ENCODE measurements at regions not wholly inside any gene's neighbourhood (a gene's known extent, or its start where the extent isn't known, plus 50 kb on each side); places are given as distances from the start of the nearest gene placed in this dataset.

DNA sequence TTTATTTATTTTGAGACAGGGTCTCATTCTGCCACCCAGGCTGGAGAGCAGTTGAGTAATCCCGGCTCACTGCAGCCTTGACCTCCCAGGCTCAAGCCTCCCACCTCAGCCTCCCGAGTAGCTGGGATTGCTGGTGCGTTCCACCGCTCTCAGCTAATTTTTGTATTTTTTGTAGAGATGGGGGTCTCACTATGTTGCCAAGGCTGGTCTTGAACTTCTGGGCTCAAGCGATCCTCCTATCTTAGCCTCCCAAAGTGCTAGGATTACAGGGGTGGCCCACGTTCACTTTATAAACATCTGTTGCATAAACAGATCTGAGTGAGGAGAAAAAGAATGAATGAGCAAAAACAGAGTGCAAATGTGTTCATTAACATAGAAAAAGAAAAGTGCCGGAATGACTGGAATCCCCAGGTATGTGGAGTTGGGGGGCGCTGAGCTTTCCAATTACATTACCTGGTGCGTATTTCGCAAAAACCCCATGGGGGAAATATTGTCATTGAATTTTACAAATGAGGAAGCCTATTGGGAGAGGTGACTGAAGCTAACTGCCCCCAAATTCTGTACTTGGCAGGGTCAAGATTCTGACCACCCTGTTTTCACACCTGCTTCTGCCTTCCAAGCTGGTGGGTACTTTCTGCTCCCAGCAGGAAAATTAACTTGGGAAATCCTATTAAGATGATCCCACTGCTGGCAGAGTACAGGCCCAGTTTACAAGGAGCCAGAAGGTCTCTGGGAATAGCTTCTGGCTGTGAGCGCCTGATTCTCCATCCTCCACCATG is 207.7 kb upstream of the JARID2 start:
- Histone ChIP-seq H3K4me3 (ENCODE audit: low read depth, low read length) (no peak overlapping the region), H3K27ac (ENCODE audit: extremely low read depth, low read depth, low read length) (no peak overlapping the region), H3K4me1 (ENCODE audit: control insufficient read depth, insufficient read depth, low read length) (no peaks in the 10 kb centered on the region), H3K36me3 (ENCODE audit: control insufficient read depth in 2 of 2, insufficient read depth in 1 of 2, low read length in 2 of 2) (no peaks in the 10 kb centered on the region), H3K9me3 (ENCODE audit: control insufficient read depth, insufficient read depth, low read depth, low read length) (no peaks in the 10 kb centered on the region)
- POLR2A ChIA-PET = no interaction called here
- CTCF ChIA-PET = interaction anchor here (0.7 kb wide), 1 partner anchor 40 kb away, joined by 3 read pairs; no protein-coding TSS in a partner anchor
- TF ChIP-seq ZNF549 (tag by site-specific recombination; IDR thresholded peaks at IDR 0.05) (no peak), ZNF169 (tag by site-specific recombination; IDR thresholded peaks at IDR 0.05) (no peak), ZNF639 (tag by site-specific recombination; IDR thresholded peaks at IDR 0.05) (no peak), ZNF350 (tag by site-specific recombination; IDR thresholded peaks at IDR 0.05) (no peak), OVOL3 (tag by site-specific recombination; IDR thresholded peaks at IDR 0.05) (no peak), ZNF664 (tag by site-specific recombination; IDR thresholded peaks at IDR 0.05) (no peak), ZNF157 (tag by site-specific recombination; IDR thresholded peaks at IDR 0.05) (no peak), ZNF398 (tag by site-specific recombination; IDR thresholded peaks at IDR 0.05) (no peak)
- TF ChIP-seq, protein P1, sequence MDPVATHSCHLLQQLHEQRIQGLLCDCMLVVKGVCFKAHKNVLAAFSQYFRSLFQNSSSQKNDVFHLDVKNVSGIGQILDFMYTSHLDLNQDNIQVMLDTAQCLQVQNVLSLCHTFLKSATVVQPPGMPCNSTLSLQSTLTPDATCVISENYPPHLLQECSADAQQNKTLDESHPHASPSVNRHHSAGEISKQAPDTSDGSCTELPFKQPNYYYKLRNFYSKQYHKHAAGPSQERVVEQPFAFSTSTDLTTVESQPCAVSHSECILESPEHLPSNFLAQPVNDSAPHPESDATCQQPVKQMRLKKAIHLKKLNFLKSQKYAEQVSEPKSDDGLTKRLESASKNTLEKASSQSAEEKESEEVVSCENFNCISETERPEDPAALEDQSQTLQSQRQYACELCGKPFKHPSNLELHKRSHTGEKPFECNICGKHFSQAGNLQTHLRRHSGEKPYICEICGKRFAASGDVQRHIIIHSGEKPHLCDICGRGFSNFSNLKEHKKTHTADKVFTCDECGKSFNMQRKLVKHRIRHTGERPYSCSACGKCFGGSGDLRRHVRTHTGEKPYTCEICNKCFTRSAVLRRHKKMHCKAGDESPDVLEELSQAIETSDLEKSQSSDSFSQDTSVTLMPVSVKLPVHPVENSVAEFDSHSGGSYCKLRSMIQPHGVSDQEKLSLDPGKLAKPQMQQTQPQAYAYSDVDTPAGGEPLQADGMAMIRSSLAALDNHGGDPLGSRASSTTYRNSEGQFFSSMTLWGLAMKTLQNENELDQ (tag by site-specific recombination; IDR thresholded peaks at IDR 0.05; ENCODE audit: low read depth) = no peak
- TF ChIP-seq, protein P2, sequence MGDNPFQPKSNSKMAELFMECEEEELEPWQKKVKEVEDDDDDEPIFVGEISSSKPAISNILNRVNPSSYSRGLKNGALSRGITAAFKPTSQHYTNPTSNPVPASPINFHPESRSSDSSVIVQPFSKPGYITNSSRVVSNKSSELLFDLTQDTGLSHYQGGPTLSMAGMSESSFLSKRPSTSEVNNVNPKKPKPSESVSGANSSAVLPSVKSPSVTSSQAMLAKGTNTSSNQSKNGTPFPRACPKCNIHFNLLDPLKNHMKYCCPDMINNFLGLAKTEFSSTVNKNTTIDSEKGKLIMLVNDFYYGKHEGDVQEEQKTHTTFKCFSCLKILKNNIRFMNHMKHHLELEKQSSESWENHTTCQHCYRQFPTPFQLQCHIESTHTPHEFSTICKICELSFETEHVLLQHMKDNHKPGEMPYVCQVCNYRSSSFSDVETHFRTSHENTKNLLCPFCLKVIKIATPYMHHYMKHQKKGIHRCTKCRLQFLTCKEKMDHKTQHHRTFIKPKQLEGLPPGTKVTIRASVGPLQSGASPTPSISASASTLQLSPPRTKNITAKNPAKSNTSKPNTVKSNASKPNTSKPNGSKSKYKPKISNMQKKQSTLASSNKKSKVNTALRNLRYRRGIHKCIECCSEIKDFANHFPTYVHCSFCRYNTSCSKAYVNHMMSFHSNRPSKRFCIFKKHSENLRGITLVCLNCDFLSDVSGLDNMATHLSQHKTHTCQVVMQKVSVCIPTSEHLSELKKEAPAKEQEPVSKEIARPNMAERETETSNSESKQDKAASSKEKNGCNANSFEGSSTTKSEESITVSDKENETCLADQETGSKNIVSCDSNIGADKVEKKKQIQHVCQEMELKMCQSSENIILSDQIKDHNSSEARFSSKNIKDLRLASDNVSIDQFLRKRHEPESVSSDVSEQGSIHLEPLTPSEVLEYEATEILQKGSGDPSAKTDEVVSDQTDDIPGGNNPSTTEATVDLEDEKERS (tag by site-specific recombination; IDR thresholded peaks at IDR 0.05) = no peak

DNA sequence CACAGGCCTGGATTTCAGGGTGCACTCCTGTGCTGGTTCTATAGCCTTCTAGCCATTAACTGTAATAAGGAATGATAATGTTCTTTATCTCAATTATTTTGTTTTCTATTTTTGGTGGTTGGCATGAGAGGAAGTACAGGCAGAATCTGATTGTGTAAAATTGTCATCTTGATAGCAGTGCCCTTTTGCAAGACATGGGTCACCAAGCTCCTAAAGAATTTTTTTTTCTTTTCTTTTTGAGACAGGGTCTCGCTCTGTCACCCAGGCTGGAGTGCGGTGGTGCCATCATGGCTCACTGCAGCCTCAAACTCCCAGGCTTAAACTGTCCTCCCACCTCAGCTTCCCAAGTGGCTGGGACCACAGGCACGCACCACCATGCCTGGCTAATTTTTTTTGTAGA is 206.7 kb upstream of the JARID2 start:
- POLR2A ChIA-PET = no interaction called here
- Histone ChIP-seq H3K9me3 (ENCODE audit: control insufficient read depth, insufficient read depth, low read depth, low read length) (no peaks in the 10 kb centered on the region), H3K4me3 (ENCODE audit: low read depth, low read length) (no peak overlapping the region), H3K4me1 (ENCODE audit: control insufficient read depth, insufficient read depth, low read length) (no peaks in the 10 kb centered on the region), H3K27ac (ENCODE audit: extremely low read depth, low read depth, low read length) (no peak overlapping the region), H3K36me3 (ENCODE audit: control insufficient read depth in 2 of 2, insufficient read depth in 1 of 2, low read length in 2 of 2) (no peaks in the 10 kb centered on the region)
- CTCF ChIA-PET = interaction anchor here (0.6 kb wide), 1 partner anchor 107 kb away, joined by 3 read pairs; no protein-coding TSS in a partner anchor
- TF ChIP-seq PATZ1 (tag by site-specific recombination; IDR thresholded peaks at IDR 0.05) = no peak
- no peak for TF ChIP-seq ZNF658 (tag by site-specific recombination; IDR thresholded peaks at IDR 0.05)
- no peak for TF ChIP-seq ZNF654 (tag by site-specific recombination; IDR thresholded peaks at IDR 0.05; ENCODE audit: low read depth)
- no peak for TF ChIP-seq KLF7 (tag by site-specific recombination; IDR thresholded peaks at IDR 0.05; ENCODE audit: borderline replicate concordance)
- TF ChIP-seq ZNF513 (tag by site-specific recombination; IDR thresholded peaks at IDR 0.05) = no peak
- no peak for TF ChIP-seq ZNF26 (tag by site-specific recombination; IDR thresholded peaks at IDR 0.05)
- TF ChIP-seq HOXC10 (CRISPR knock-in tag; IDR thresholded peaks at IDR 0.05) = no peak
